Stimulated activated naive CD8-positive, alpha-beta T cell treated with anti-CD3 and anti-CD28 coated beads, Interleukin-15, Interleukin-2, amounts not matched to agents 100 ng/mL and 50 ng/mL, for 24 hours (primary cell): ENCODE measurements at regions not wholly inside any gene's neighbourhood (a gene's known extent, or its start where the extent isn't known, plus 50 kb on each side); places are given as distances from the start of the nearest gene placed in this dataset.

ENCODE experiments used
- H3K27ac Mint-ChIP-seq: one replicate; pipeline ENCODE4 v1.8.0; 2021; ENCODE audit warnings: mild to moderate bottlenecking, mixed read lengths
- H3K27me3 Mint-ChIP-seq: one replicate; pipeline ENCODE4 v1.8.0; 2021; ENCODE audit warnings: mixed read lengths
- H3K36me3 Mint-ChIP-seq: one replicate; pipeline ENCODE4 v1.8.0; 2021; ENCODE audit warnings: low read depth, mixed read lengths
- H3K4me1 Mint-ChIP-seq: one replicate; pipeline ENCODE4 v1.8.0; 2021; ENCODE audit warnings: low read depth, mixed read lengths
- H3K4me3 Mint-ChIP-seq: one replicate; pipeline ENCODE4 v1.8.0; 2021; ENCODE audit warnings: mild to moderate bottlenecking, mixed read lengths
- H3K9me3 Mint-ChIP-seq: one replicate; pipeline ENCODE4 v1.8.0; 2021; ENCODE audit warnings: mixed read lengths

DNA sequence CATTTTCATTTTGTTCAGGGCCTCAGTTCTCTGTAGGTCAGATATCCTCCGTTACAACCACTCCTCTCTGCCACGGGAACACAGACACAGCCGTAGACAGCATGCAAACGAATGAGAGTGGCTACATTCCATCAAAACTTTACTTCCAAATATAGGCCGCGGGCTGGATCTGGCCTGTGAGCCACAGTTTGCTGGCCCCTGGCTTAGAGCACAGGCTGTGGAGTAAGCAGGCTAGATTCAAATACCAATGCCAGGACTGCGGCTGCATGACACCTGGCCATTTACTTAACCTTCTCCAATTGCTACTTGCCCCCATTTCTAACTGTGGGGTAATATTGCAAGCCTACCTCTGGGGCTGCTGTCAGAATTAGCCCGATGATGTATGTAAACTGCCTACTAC lies 325.8 kb upstream of the POU3F3 start:
- Mint-ChIP-seq H3K36me3 (no peaks in the 10 kb centered on the region), H3K4me3 (no peak overlapping the region), H3K9me3 (peaks cover 12% of the 10 kb centered on the region), H3K27ac (no peak overlapping the region), H3K4me1 (no peaks in the 10 kb centered on the region), H3K27me3 (no peaks in the 10 kb centered on the region)

- no peak overlapping the region for H3K4me3 Mint-ChIP-seq
- H3K36me3 Mint-ChIP-seq = no peaks in the 10 kb centered on the region
- H3K27me3 Mint-ChIP-seq = no peaks in the 10 kb centered on the region
- peaks cover 3% of the 10 kb centered on the region for H3K9me3 Mint-ChIP-seq
- no peaks in the 10 kb centered on the region for H3K4me1 Mint-ChIP-seq
- no peak overlapping the region for H3K27ac Mint-ChIP-seq
These were observed 322.8 kb upstream of the POU3F3 start for GRCh38 chr2:104531122-104531521.

DNA sequence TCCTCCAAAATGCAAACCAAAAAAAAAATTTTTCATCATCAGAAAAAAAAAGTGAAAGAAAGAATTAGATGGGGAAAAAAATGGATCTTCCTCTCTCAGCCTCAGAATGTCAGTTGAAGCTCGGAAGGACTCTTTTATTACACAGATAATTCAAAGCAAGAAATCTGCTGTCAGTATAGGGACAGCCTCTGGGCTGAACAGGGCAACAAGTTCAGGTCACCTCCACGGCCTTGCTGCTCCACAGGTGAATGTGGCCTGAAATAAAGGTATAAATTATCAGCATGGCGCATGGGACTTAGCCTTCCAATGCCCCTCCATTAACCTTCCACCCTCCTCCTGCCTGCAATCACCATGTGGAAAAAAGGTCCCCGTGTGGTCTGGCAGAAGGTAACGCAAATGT lies 316.8 kb upstream of the POU3F3 start:
- Mint-ChIP-seq H3K36me3 (no peaks in the 10 kb centered on the region), H3K9me3 (no peaks in the 10 kb centered on the region), H3K27me3 (no peaks in the 10 kb centered on the region), H3K27ac (no peak overlapping the region), H3K4me1 (peaks cover 7% of the 10 kb centered on the region), H3K4me3 (no peak overlapping the region)

DNA sequence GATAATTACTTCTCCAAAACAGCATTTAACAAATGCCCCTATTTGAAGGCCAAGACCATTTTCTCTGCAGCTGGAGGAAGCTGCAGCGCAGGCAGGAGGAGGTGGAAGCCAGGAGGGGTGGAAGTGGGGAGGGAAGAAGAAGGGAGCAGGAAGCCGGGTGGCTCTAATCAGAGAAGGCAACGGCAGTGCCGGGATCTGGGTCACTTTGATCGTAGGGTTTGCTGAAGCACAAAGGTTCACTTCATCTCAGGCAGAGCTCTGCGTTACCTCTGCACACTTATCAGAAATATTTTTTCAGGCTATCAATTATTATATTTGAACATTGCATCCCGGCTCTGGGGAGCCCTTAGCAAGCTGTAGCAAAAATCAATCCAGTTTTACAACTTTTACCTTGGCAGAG lies 315.8 kb upstream of the POU3F3 start:
- Mint-ChIP-seq H3K27ac (no peak overlapping the region), H3K27me3 (no peaks in the 10 kb centered on the region), H3K9me3 (peaks cover 4% of the 10 kb centered on the region), H3K4me1 (peaks cover 7% of the 10 kb centered on the region), H3K4me3 (no peak overlapping the region), H3K36me3 (no peaks in the 10 kb centered on the region)

GRCh38 chr2:104539649-104540048 lies 314.3 kb upstream of the POU3F3 start:
- Mint-ChIP-seq H3K27ac (no peak overlapping the region), H3K36me3 (no peaks in the 10 kb centered on the region), H3K4me3 (no peak overlapping the region), H3K9me3 (peaks cover 4% of the 10 kb centered on the region), H3K4me1 (peaks cover 7% of the 10 kb centered on the region), H3K27me3 (no peaks in the 10 kb centered on the region)

DNA sequence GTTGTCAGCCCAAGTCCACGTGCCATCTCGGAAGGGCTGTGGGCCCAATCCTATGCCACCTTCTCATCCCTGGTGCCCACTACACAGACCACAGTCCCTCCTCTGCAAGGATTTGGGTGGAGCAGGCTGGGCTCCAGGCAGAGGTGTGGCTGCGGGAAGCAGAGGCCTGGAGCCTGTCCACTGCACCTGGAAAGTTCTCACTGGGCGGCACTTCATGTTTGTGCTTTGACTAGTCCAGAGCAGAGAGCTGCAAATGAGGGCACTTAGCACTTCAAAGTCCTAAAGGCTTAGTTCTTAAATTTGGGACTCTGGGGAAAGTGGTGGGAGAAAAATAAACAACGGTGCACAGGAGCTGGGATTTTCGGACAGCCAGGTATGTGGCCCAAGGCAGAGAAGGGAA lies 308.9 kb upstream of the POU3F3 start:
- Mint-ChIP-seq H3K36me3 (no peaks in the 10 kb centered on the region), H3K27ac (no peak overlapping the region), H3K9me3 (peaks cover 4% of the 10 kb centered on the region), H3K4me1 (peaks cover under 1% of the 10 kb centered on the region), H3K27me3 (no peaks in the 10 kb centered on the region), H3K4me3 (no peak overlapping the region)

GRCh38 chr2:104546537-104546936 lies 307.4 kb upstream of the POU3F3 start:
- Mint-ChIP-seq H3K9me3 (peaks cover 4% of the 10 kb centered on the region), H3K4me3 (no peak overlapping the region), H3K36me3 (no peaks in the 10 kb centered on the region), H3K4me1 (no peaks in the 10 kb centered on the region), H3K27ac (no peak overlapping the region), H3K27me3 (no peaks in the 10 kb centered on the region)

- no peaks in the 10 kb centered on the region for H3K27me3 Mint-ChIP-seq
- no peak overlapping the region for H3K4me3 Mint-ChIP-seq
- H3K9me3 Mint-ChIP-seq = peaks cover 4% of the 10 kb centered on the region
- H3K27ac Mint-ChIP-seq = no peak overlapping the region
- H3K4me1 Mint-ChIP-seq = no peaks in the 10 kb centered on the region
- no peaks in the 10 kb centered on the region for H3K36me3 Mint-ChIP-seq
These were observed 306.7 kb upstream of the POU3F3 start for GRCh38 chr2:104547221-104547620.

DNA sequence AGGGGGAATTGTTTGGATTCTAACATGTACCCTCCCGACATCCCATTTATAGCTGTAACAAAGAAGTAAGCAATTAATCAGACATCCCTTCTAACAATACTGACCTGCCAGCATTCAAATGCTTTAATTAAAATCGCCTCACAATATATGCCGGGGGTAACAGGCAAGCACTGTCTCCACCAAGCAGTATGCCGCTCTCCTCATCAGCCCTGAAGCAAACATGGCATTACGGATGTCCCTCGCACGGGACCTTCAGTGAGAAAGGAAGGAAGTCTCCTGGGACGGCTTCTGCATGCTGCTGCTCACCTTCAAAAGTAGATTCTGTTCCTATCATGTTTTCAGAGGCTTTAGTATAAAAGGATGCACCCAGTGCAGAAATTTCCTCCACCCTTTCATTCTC lies 292.7 kb upstream of the POU3F3 start:
- H3K9me3 Mint-ChIP-seq = no peaks in the 10 kb centered on the region
- H3K36me3 Mint-ChIP-seq = no peaks in the 10 kb centered on the region
- no peak overlapping the region for H3K27ac Mint-ChIP-seq
- no peak overlapping the region for H3K4me3 Mint-ChIP-seq
- no peaks in the 10 kb centered on the region for H3K27me3 Mint-ChIP-seq
- H3K4me1 Mint-ChIP-seq = no peaks in the 10 kb centered on the region

- Mint-ChIP-seq H3K27me3 (no peaks in the 10 kb centered on the region), H3K36me3 (no peaks in the 10 kb centered on the region), H3K4me1 (no peaks in the 10 kb centered on the region), H3K9me3 (no peaks in the 10 kb centered on the region), H3K4me3 (no peak overlapping the region), H3K27ac (no peak overlapping the region)
These were observed 291.4 kb upstream of the POU3F3 start for GRCh38 chr2:104562537-104562936.

GRCh38 chr2:104563398-104563996 lies 290.4 kb upstream of the POU3F3 start:
- H3K36me3 Mint-ChIP-seq = no peaks in the 10 kb centered on the region
- H3K27me3 Mint-ChIP-seq = no peaks in the 10 kb centered on the region
- no peak overlapping the region for H3K27ac Mint-ChIP-seq
- no peak overlapping the region for H3K4me3 Mint-ChIP-seq
- H3K4me1 Mint-ChIP-seq = no peaks in the 10 kb centered on the region
- no peaks in the 10 kb centered on the region for H3K9me3 Mint-ChIP-seq

DNA sequence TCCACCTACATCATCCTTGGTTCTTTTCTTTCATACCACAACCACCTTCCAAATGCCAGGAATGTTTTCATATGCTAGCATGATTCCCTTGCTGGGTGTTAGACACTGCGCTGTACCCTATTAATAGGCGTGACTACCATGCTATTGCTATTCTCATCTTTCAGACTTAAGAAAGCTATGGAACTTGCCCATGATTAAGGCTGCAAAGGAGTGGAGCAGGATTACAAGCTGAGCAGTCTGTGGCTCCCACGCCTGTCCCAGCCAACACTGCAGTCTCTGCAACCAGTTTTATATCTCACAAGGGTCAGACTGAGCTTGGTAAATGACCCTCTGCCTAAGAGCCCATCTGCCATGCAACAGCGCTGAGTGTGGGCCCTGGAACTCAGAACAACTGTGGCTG lies 285.7 kb upstream of the POU3F3 start:
- Mint-ChIP-seq H3K27me3 (no peaks in the 10 kb centered on the region), H3K27ac (no peak overlapping the region), H3K4me3 (no peak overlapping the region), H3K36me3 (no peaks in the 10 kb centered on the region), H3K4me1 (no peaks in the 10 kb centered on the region), H3K9me3 (no peaks in the 10 kb centered on the region)

DNA sequence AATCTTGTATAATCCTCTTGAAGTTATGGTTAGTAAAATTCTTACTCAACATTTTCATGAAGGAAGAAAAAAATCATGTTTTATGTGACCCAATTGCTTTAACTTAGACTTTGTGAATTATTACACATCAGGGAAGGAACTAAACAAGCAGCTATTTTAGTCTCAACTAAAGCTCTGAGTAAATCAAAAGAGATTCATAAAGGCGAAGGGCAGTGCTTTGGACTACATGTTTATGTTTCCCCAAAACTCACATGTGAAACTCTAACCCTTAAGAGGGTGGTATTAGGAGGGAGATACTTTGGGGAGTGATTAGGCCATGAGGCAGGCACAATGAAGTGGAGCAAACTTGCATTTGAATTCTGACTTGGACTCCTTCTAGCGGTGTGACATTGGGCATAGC lies 283.7 kb upstream of the POU3F3 start:
- no peak overlapping the region for H3K4me3 Mint-ChIP-seq
- H3K9me3 Mint-ChIP-seq = no peaks in the 10 kb centered on the region
- no peaks in the 10 kb centered on the region for H3K4me1 Mint-ChIP-seq
- no peak overlapping the region for H3K27ac Mint-ChIP-seq
- no peaks in the 10 kb centered on the region for H3K27me3 Mint-ChIP-seq
- H3K36me3 Mint-ChIP-seq = no peaks in the 10 kb centered on the region

GRCh38 chr2:104572834-104573233 lies 281.1 kb upstream of the POU3F3 start:
- Mint-ChIP-seq H3K27me3 (no peaks in the 10 kb centered on the region), H3K4me3 (no peak overlapping the region), H3K27ac (no peak overlapping the region), H3K36me3 (no peaks in the 10 kb centered on the region), H3K9me3 (no peaks in the 10 kb centered on the region), H3K4me1 (no peaks in the 10 kb centered on the region)

- Mint-ChIP-seq H3K27ac (no peak overlapping the region), H3K9me3 (no peaks in the 10 kb centered on the region), H3K27me3 (no peaks in the 10 kb centered on the region), H3K4me3 (no peak overlapping the region), H3K4me1 (no peaks in the 10 kb centered on the region), H3K36me3 (no peaks in the 10 kb centered on the region)
These were observed 279.5 kb upstream of the POU3F3 start for GRCh38 chr2:104574367-104574766.

DNA sequence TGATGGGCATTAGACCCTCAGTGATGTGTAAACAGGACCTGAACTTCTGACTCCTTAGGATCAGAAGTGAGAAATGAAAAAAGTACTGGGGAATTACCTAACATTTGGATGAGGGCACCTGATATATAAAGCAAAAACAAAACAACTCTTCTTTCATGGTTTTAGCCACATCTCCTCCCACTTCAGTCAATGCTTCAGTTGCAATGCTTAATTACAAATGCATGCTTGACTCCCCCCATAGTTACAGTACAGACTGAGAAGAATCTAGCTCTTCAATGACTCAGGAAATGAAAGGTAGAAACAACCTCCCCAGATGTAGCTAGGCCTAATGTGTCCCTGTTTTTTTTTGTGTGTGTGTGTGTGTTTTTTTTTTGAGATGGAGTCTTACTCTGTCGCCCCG lies 276.8 kb upstream of the POU3F3 start:
- H3K36me3 Mint-ChIP-seq = no peaks in the 10 kb centered on the region

More for the DNA sequence above, 276.8 kb upstream of the POU3F3 start:
- H3K27ac Mint-ChIP-seq = no peak overlapping the region
- H3K27me3 Mint-ChIP-seq = peaks cover under 1% of the 10 kb centered on the region
- H3K4me3 Mint-ChIP-seq = no peak overlapping the region
- H3K9me3 Mint-ChIP-seq = no peaks in the 10 kb centered on the region
- no peaks in the 10 kb centered on the region for H3K4me1 Mint-ChIP-seq
